ENCODE measurements at regions not wholly inside any gene's neighbourhood (a gene's known extent, or its start where the extent isn't known, plus 50 kb on each side); places are given as distances from the start of the nearest gene placed in this dataset.

DNA sequence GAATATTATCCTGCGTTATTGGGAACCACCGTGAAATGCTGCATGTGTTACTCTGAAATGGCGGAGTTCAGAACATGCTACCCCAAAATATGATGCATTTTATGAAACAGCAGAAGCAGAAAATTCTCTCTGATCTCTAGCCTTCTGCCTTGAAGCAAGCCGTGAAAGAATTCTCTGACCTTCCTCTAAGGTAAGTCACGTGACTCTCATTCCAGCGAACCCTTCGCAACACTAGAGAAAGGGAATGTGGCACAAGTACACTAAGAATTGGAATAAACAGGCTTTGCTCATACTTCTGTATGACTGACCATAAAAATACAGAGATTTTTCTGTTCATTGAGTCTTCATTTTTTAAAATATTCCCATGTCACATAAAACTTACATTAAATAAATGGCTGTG, 805.6 kb upstream of the LRRC4C start:
- Mint-ChIP-seq H3K9me3 (peaks cover 10% of the 10 kb centered on the region), H3K27me3 (no peaks in the 10 kb centered on the region), H3K4me3 (no peak overlapping the region), H3K27ac (no peak overlapping the region), H3K4me1 (no peaks in the 10 kb centered on the region), H3K36me3 (ENCODE audit: low read depth) (no peaks in the 10 kb centered on the region)
- DNase-seq = no peak
- intact Hi-C loops (cut with micrococcal nuclease) = no loop called here
- TF ChIP-seq, protein P1, sequence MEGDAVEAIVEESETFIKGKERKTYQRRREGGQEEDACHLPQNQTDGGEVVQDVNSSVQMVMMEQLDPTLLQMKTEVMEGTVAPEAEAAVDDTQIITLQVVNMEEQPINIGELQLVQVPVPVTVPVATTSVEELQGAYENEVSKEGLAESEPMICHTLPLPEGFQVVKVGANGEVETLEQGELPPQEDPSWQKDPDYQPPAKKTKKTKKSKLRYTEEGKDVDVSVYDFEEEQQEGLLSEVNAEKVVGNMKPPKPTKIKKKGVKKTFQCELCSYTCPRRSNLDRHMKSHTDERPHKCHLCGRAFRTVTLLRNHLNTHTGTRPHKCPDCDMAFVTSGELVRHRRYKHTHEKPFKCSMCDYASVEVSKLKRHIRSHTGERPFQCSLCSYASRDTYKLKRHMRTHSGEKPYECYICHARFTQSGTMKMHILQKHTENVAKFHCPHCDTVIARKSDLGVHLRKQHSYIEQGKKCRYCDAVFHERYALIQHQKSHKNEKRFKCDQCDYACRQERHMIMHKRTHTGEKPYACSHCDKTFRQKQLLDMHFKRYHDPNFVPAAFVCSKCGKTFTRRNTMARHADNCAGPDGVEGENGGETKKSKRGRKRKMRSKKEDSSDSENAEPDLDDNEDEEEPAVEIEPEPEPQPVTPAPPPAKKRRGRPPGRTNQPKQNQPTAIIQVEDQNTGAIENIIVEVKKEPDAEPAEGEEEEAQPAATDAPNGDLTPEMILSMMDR (IDR thresholded peaks at IDR 0.05) = no peak
- ChIA-PET POLR2A (no interaction called here), CTCF (no interaction called here)
- no peak for ATAC-seq (ENCODE audit: low read depth)

DNA sequence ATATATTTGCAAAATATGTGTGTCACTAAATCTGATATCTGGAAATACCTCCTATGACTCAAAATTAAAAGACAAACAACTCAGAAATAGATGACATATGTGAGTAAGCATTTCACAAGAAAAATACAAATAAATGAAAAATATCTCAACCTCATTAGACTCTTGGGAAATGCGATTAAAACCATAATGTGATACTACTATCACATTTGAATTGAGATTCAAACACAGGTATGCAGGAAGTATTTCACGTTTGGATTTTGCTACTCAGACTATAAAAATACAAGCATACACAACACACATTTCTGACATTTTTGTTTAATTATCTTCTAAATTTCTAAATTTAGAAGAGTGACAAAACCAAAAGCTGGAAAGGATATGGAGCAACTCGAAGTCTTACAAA, 811.9 kb upstream of the LRRC4C start:
- POLR2A ChIA-PET = no interaction called here
- Mint-ChIP-seq H3K9me3 (peaks cover 18% of the 10 kb centered on the region), H3K27me3 (no peaks in the 10 kb centered on the region), H3K27ac (no peak overlapping the region), H3K4me1 (no peaks in the 10 kb centered on the region), H3K4me3 (no peak overlapping the region), H3K36me3 (ENCODE audit: low read depth) (no peaks in the 10 kb centered on the region)
- no peak for ATAC-seq (ENCODE audit: low read depth)
- CTCF ChIA-PET = no interaction called here
- DNase-seq = no peak
- TF ChIP-seq, protein P1 (IDR thresholded peaks at IDR 0.05) = no peak
- intact Hi-C loops (cut with micrococcal nuclease) = no loop called here

DNA sequence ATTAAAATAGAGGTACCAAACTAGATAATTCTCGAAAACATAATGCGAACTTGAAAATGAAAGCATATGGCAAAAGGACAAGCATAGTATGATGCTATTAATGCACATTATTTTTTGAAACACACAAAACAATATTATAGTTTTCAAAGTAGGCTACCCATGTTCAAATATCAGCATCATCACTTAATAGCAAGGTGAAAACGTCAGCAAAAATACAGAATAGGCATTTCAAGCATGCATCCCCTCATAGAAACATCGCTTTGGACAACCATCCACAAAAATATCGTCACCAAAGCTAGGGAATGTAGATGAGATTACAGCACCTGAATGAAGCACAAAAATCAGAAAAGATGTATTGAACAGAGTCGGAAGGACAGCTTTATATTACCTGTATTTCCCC, 814.5 kb upstream of the LRRC4C start:
- intact Hi-C loops (cut with micrococcal nuclease) = no loop called here
- no peak for ATAC-seq (ENCODE audit: low read depth)
- no peaks in the 10 kb centered on the region for H3K36me3 Mint-ChIP-seq (ENCODE audit: low read depth)
- no peak overlapping the region for H3K27ac Mint-ChIP-seq
- CTCF ChIA-PET = no interaction called here
- H3K9me3 Mint-ChIP-seq = peaks cover 20% of the 10 kb centered on the region
- no peaks in the 10 kb centered on the region for H3K27me3 Mint-ChIP-seq
- no peak for DNase-seq
- POLR2A ChIA-PET = no interaction called here
- no peak overlapping the region for H3K4me3 Mint-ChIP-seq
- no peaks in the 10 kb centered on the region for H3K4me1 Mint-ChIP-seq
- TF ChIP-seq, protein P1 (IDR thresholded peaks at IDR 0.05) = no peak

DNA sequence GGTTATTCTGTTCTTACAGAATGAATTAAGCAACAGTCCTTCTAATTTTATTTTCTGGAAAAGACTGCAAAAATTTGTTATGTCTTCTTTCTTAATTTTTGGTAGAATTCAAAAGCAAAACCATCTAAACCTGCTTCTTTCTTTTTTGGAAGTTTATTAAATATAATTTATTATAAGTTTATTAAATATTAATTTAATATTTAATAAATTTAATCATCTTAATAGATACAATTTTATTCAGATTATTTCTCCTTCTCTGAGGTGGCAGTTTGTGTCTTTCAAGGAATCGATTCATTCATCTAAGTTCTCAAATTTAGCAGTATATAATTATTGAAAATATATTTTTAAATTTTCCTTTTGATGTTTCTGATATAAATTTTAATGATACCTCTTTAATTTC, 837.5 kb upstream of the LRRC4C start:
- TF ChIP-seq, protein P1 (IDR thresholded peaks at IDR 0.05) = no peak
- Mint-ChIP-seq H3K4me3 (no peak overlapping the region), H3K27ac (no peak overlapping the region), H3K36me3 (ENCODE audit: low read depth) (no peaks in the 10 kb centered on the region), H3K9me3 (peaks cover 9% of the 10 kb centered on the region), H3K4me1 (no peaks in the 10 kb centered on the region), H3K27me3 (no peaks in the 10 kb centered on the region)
- intact Hi-C loops (cut with micrococcal nuclease) = no loop called here
- CTCF ChIA-PET = no interaction called here
- ATAC-seq (ENCODE audit: low read depth) (no peak), DNase-seq (no peak)
- POLR2A ChIA-PET = no interaction called here

DNA sequence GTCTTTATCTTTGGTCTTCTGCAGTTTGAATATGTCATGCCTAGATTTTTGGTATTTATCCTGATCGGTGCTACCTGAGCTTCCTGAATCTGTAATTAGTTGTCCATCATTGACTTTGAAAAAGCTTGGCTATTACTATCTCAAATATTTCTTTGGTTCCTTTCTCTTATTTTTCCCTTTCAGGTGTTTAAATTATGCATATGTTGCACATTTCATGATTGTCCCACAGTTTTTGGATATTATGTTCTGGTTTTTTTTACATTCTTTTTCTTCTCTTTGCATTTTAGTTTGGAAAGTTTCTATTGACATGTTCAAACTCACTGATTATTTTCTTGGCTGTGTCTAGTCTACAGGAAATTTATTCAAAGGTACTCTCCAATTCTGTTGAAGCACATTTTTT, 840.3 kb upstream of the LRRC4C start:
- no peaks in the 10 kb centered on the region for H3K36me3 Mint-ChIP-seq (ENCODE audit: low read depth)
- no peak overlapping the region for H3K27ac Mint-ChIP-seq
- TF ChIP-seq, protein P1 (IDR thresholded peaks at IDR 0.05) = no peak
- peaks cover 6% of the 10 kb centered on the region for H3K9me3 Mint-ChIP-seq
- CTCF ChIA-PET = no interaction called here
- no peak for DNase-seq
- H3K27me3 Mint-ChIP-seq = no peaks in the 10 kb centered on the region
- ATAC-seq (ENCODE audit: low read depth) = no peak
- POLR2A ChIA-PET = no interaction called here
- intact Hi-C loops (cut with micrococcal nuclease) = no loop called here
- no peak overlapping the region for H3K4me3 Mint-ChIP-seq
- H3K4me1 Mint-ChIP-seq = no peaks in the 10 kb centered on the region

Data from activated B cell treated with CpG ODN at 0.5 μM for 24 hours (primary cell).